ENCODE measurements at regions not wholly inside any gene's neighbourhood (a gene's known extent, or its start where the extent isn't known, plus 50 kb on each side); places are given as distances from the start of the nearest gene placed in this dataset.

- no peak overlapping the region for H2BK12ac ChIP-seq (ENCODE audit: low read depth, low read length)
- H4K91ac ChIP-seq (replicated peaks; ENCODE audit: insufficient read length, low read length) = no peak overlapping the region
- no peaks in the 10 kb centered on the region for H3K9me3 ChIP-seq (ENCODE audit: insufficient read depth in 2 of 2, low read depth in 1 of 2, low read length in 1 of 2)
- H3K79me2 ChIP-seq (ENCODE audit: control insufficient read depth in 1 of 2, insufficient read depth in 2 of 2, low read length in 2 of 2) = no peaks in the 10 kb centered on the region
- H3K36me3 ChIP-seq (ENCODE audit: control insufficient read depth in 2 of 4, insufficient read depth in 4 of 4, low read length in 3 of 4) = no peaks in the 10 kb centered on the region
- H4K8ac ChIP-seq (ENCODE audit: extremely low read depth, insufficient read depth, low read length) = no peak overlapping the region
- H3K4me2 ChIP-seq (ENCODE audit: insufficient read depth in 1 of 2, low read depth in 2 of 2, low read length in 2 of 2) = no peak overlapping the region
- no peak overlapping the region for H3K18ac ChIP-seq (ENCODE audit: extremely low read depth, low read length)
- no peak overlapping the region for H3K56ac ChIP-seq (replicated peaks; ENCODE audit: insufficient read length, low read depth, low read length)
- no peaks in the 10 kb centered on the region for H3K23me2 ChIP-seq (ENCODE audit: low read depth, low read length)
- H3K4ac ChIP-seq (replicated peaks; ENCODE audit: insufficient read length, low read depth, low read length) = no peak overlapping the region
- no peak overlapping the region for H2BK20ac ChIP-seq (ENCODE audit: low read length)
- FAIRE-seq = no peak
- H3K79me1 ChIP-seq (ENCODE audit: low read depth, low read length) = no peaks in the 10 kb centered on the region
- H2AK5ac ChIP-seq (ENCODE audit: low read depth, low read length) = no peak overlapping the region
- H2BK15ac ChIP-seq (ENCODE audit: low read length) = no peak overlapping the region
- no peaks in the 10 kb centered on the region for H3K4me1 ChIP-seq (replicated peaks in 1 of 4; ENCODE audit: control insufficient read depth in 3 of 4, insufficient read depth in 4 of 4, low read length in 3 of 4)
- H3K27ac ChIP-seq (ENCODE audit: low read depth, low read length) = no peak overlapping the region
- 82% methylated on average over 4 of the region's 4 CpGs; no CpG with 5 or more reads in 1 of the 2 experiments for WGBS, 2 experiments (ENCODE audit: extremely low coverage in 1 of 2, insufficient coverage in 1 of 2, insufficient read length in 1 of 2, insufficient replicate concordance in 2 of 2, low coverage in 1 of 2, low lambda C conversion rate in 2 of 2, missing lambda C conversion rate in 1 of 2)
- H3K27me3 ChIP-seq (replicated peaks in 1 of 4; ENCODE audit: control insufficient read depth in 3 of 4, extremely low read depth in 1 of 4, insufficient read depth in 3 of 4, low read length in 3 of 4) = no peaks in the 10 kb centered on the region
- H3K23ac ChIP-seq (ENCODE audit: insufficient read length) = no peak overlapping the region
- no peaks in the 10 kb centered on the region for H4K20me1 ChIP-seq (replicated peaks in 1 of 2; ENCODE audit: control insufficient read depth in 1 of 2, insufficient read depth in 2 of 2, low read length in 2 of 2)
- no peak overlapping the region for H2BK120ac ChIP-seq (replicated peaks; ENCODE audit: low read depth, low read length)
- no peak overlapping the region for H3K4me3 ChIP-seq (ENCODE audit: extremely low read depth in 1 of 4, insufficient read depth in 2 of 4, low read depth in 3 of 4, low read length in 4 of 4)
- H2BK5ac ChIP-seq (ENCODE audit: low read depth, low read length) = no peak overlapping the region
- no peak overlapping the region for H4K5ac ChIP-seq (ENCODE audit: insufficient read length, low read depth, low read length)
- no peak overlapping the region for H2AFZ ChIP-seq (ENCODE audit: low read length)
- POLR2A ChIA-PET (ENCODE audit: partially characterized antibody) = no interaction called here
- H3K9ac ChIP-seq (replicated peaks in 1 of 4; ENCODE audit: extremely low read depth in 1 of 4, low read depth in 3 of 4, low read length in 3 of 4) = no peak overlapping the region
- CTCF ChIA-PET (ENCODE audit: partially characterized antibody) = interaction anchor here (0.9 to 1.3 kb wide), 2 partner anchors 13 to 59 kb away, joined by 3 read pairs; no protein-coding TSS in a partner anchor
- DNase-seq (ENCODE audit: low read depth in 1 of 2, low spot score in 2 of 2) = no peak
- H3K14ac ChIP-seq (ENCODE audit: insufficient read length) = no peak overlapping the region
- no peak for TF ChIP-seq SP2 (IDR thresholded peaks at IDR 0.05; ENCODE audit: low read length)
- TF ChIP-seq SUZ12 (IDR thresholded peaks at IDR 0.05; ENCODE audit: low read length) = no peak
Observed at GRCh38 chr2:58812771-58813344, 571.7 kb upstream of the FANCL start.
